H9 (cell line): ENCODE measurements at regions not wholly inside any gene's neighbourhood (a gene's known extent, or its start where the extent isn't known, plus 50 kb on each side); places are given as distances from the start of the nearest gene placed in this dataset.

Experiments
- DNase-seq: peaks from one replicate; pipeline ENCODE4 v3.0.0-alpha.2; 2017
- H2AFZ ChIP-seq: one replicate; pipeline ENCODE4 v1.6.1; 2013; ENCODE audit warnings: mild to moderate bottlenecking, low read length, control low read depth, moderate library complexity
- H2AK5ac ChIP-seq: 2 replicates; pipeline ENCODE4 v1.6.1; 2013; ENCODE audit warnings: low read length, control low read depth, mixed read lengths; ENCODE audit not compliant: insufficient read length
- H2BK120ac ChIP-seq: one replicate; pipeline ENCODE4 v1.6.1; 2013; ENCODE audit warnings: low read depth, mild to moderate bottlenecking, low read length, control low read depth, inconsistent platforms; ENCODE audit not compliant: poor library complexity, severe bottlenecking
- H2BK12ac ChIP-seq: 2 replicates; pipeline ENCODE4 v1.6.1; 2013; ENCODE audit warnings: low read length, control low read depth, mixed read lengths, low read depth; ENCODE audit not compliant: insufficient read length
- H2BK15ac ChIP-seq: 2 replicates; pipeline ENCODE4 v1.6.1; 2013; ENCODE audit warnings: low read depth, low read length, control low read depth
- H2BK20ac ChIP-seq: one replicate; pipeline ENCODE4 v1.6.1; 2013; ENCODE audit warnings: low read depth, mild to moderate bottlenecking, low read length, control low read depth, inconsistent platforms; ENCODE audit not compliant: poor library complexity, severe bottlenecking
- H2BK5ac ChIP-seq: 2 replicates; pipeline ENCODE4 v1.6.1; 2013; ENCODE audit warnings: low read length, control low read depth, mixed read lengths; ENCODE audit not compliant: insufficient read length
- H3K14ac ChIP-seq: 2 replicates; pipeline ENCODE4 v1.6.1; 2013; ENCODE audit warnings: low read length, control low read depth; ENCODE audit not compliant: insufficient read depth
- H3K18ac ChIP-seq: 2 replicates; pipeline ENCODE4 v1.6.1; 2013; ENCODE audit warnings: low read depth, mild to moderate bottlenecking, mixed read lengths, low read length, control low read depth; ENCODE audit not compliant: insufficient read length
- H3K23ac ChIP-seq: 2 replicates; pipeline ENCODE4 v1.6.1; 2013; ENCODE audit warnings: low read length, control low read depth, mixed read lengths, low read depth; ENCODE audit not compliant: insufficient read length
- H3K23me2 ChIP-seq: 2 replicates; pipeline ENCODE4 v1.6.1; 2013; ENCODE audit warnings: low read depth, mild to moderate bottlenecking, mixed read lengths, low read length, control low read depth; ENCODE audit not compliant: insufficient read length, poor library complexity, severe bottlenecking
- H3K27ac ChIP-seq: 2 replicates; pipeline ENCODE4 v1.5.1; 2013; ENCODE audit warnings: low read length, control low read depth, mixed read lengths, low read depth; ENCODE audit not compliant: insufficient read length
- H3K27me3 ChIP-seq: 2 replicates; pipeline ENCODE4 v1.6.1; 2013; ENCODE audit warnings: low read length, control low read depth, inconsistent platforms; ENCODE audit not compliant: insufficient read depth
- H3K4ac ChIP-seq: 2 replicates; pipeline ENCODE4 v1.6.1; 2013; ENCODE audit warnings: low read depth, mild to moderate bottlenecking, control low read depth, inconsistent platforms, low read length, moderate library complexity
- H3K4me1 ChIP-seq: 2 replicates; pipeline ENCODE4 v1.6.1; 2013; ENCODE audit warnings: low read length, control low read depth, inconsistent platforms; ENCODE audit not compliant: insufficient read depth
- H3K4me2 ChIP-seq: 2 replicates; pipeline ENCODE4 v1.6.1; 2013; ENCODE audit warnings: low read length, control low read depth, mixed read lengths; ENCODE audit not compliant: insufficient read length, insufficient read depth
- H3K56ac ChIP-seq: 2 replicates; pipeline ENCODE4 v1.6.1; 2013; ENCODE audit warnings: low read depth, mild to moderate bottlenecking, mixed read lengths, low read length, control low read depth; ENCODE audit not compliant: insufficient read length
- H3K79me1 ChIP-seq: 2 replicates; pipeline ENCODE4 v1.6.1; 2013; ENCODE audit warnings: low read depth, mild to moderate bottlenecking, moderate library complexity, low read length, control low read depth, inconsistent platforms; ENCODE audit not compliant: insufficient read depth, poor library complexity, severe bottlenecking
- H3K79me2 ChIP-seq: 2 replicates; pipeline ENCODE4 v1.6.1; 2013; ENCODE audit warnings: low read length, control low read depth, inconsistent platforms; ENCODE audit not compliant: insufficient read depth
- H3K9ac ChIP-seq: 2 replicates; pipeline ENCODE4 v1.6.1; 2013; ENCODE audit warnings: low read length, control low read depth, mixed read lengths; ENCODE audit not compliant: insufficient read length; ENCODE audit errors: extremely low read depth
- H3K9me3 ChIP-seq: one replicate; pipeline ENCODE4 v1.6.1; 2013; ENCODE audit warnings: low read depth, low read length, inconsistent platforms; ENCODE audit not compliant: control insufficient read depth
- H3T11ph ChIP-seq: one replicate; pipeline ENCODE4 v1.6.1; 2013; ENCODE audit warnings: mild to moderate bottlenecking, low read length, control low read depth, inconsistent platforms
- H4K20me1 ChIP-seq: one replicate; pipeline ENCODE4 v1.6.1; 2013; ENCODE audit not compliant: control insufficient read depth, insufficient read length, insufficient read depth
- H4K5ac ChIP-seq: 2 replicates; pipeline ENCODE4 v1.6.1; 2013; ENCODE audit warnings: low read depth, mild to moderate bottlenecking, mixed read lengths, low read length, control low read depth; ENCODE audit not compliant: insufficient read length
- H4K8ac ChIP-seq: replicated peaks from 2 replicates; pipeline ENCODE4 v1.6.1; 2013; ENCODE audit warnings: low read length, control low read depth, mixed read lengths, low read depth; ENCODE audit not compliant: insufficient read length
- H4K91ac ChIP-seq: 2 replicates; pipeline ENCODE4 v1.6.1; 2013; ENCODE audit warnings: low read depth, mild to moderate bottlenecking, moderate library complexity, mixed read lengths, low read length, control low read depth; ENCODE audit not compliant: insufficient read length
- H3K27ac Mint-ChIP-seq, 3 experiments: 2 replicates in 2 of 3; 3 replicates in 1 of 3; pipeline ENCODE4 v1.8.0; 2020 to 2021; ENCODE audit warnings: mixed read lengths in 3 of 3, mild to moderate bottlenecking in 1 of 3, moderate library complexity in 1 of 3
- H3K27me3 Mint-ChIP-seq: 2 replicates; pipeline ENCODE4 v1.8.0; 2021; ENCODE audit warnings: low read depth, mild to moderate bottlenecking, moderate library complexity, mixed read lengths
- H3K36me3 Mint-ChIP-seq, 3 experiments: 2 replicates in 2 of 3; 3 replicates in 1 of 3; pipeline ENCODE4 v1.8.0; 2020 to 2021; ENCODE audit warnings: low read depth in 3 of 3, mixed read lengths in 3 of 3; ENCODE audit not compliant: insufficient read depth in 1 of 3
- H3K4me1 Mint-ChIP-seq, 2 experiments: 2 replicates each; pipeline ENCODE4 v1.8.0; 2020; ENCODE audit warnings: mixed read lengths in 2 of 2
- H3K4me3 Mint-ChIP-seq, 2 experiments: 2 replicates in 1 of 2; 3 replicates in 1 of 2; pipeline ENCODE4 v1.8.0; 2020 to 2021; ENCODE audit warnings: mild to moderate bottlenecking in 2 of 2, mixed read lengths in 2 of 2, moderate library complexity in 1 of 2
- H3K9me3 Mint-ChIP-seq, 2 experiments: 2 replicates in 1 of 2; 3 replicates in 1 of 2; pipeline ENCODE4 v1.8.0; 2020; ENCODE audit warnings: mild to moderate bottlenecking in 2 of 2, mixed read lengths in 2 of 2, moderate library complexity in 1 of 2
- CTCF ChIP-seq: fragments of 200-600 bp; sonication (generic); conservative IDR thresholded peaks from 3 replicates; pipeline ENCODE4 v1.8.0; 2021; ENCODE audit warnings: antibody characterized with exemption, mild to moderate bottlenecking
- WGBS: extraction: QIAGEN DNeasy Blood & Tissue Kit; methylation state at CpG from one replicate; pipeline ENCODE4 v1.1.7; 2013; ENCODE audit warnings: missing lambda C conversion rate, low lambda C conversion rate, mixed read lengths; ENCODE audit not compliant: insufficient read length; ENCODE audit errors: extremely low coverage; 5-methylcytosine and 5-hydroxymethylcytosine counted together

- H3K14ac ChIP-seq, result no peak overlapping the region
- H3K27me3 ChIP-seq, result no peaks in the 10 kb centered on the region
- DNase-seq, result no peak
- H3K9me3 ChIP-seq, result no peaks in the 10 kb centered on the region
- no peak overlapping the region for H3K23ac ChIP-seq
- no peaks in the 10 kb centered on the region for H3K23me2 ChIP-seq
- no peak overlapping the region for H3K4ac ChIP-seq
- H3K27ac ChIP-seq, result no peak overlapping the region
- H2BK120ac ChIP-seq, result no peak overlapping the region
- H4K5ac ChIP-seq, result no peak overlapping the region
- no peaks in the 10 kb centered on the region for H4K20me1 ChIP-seq
- no peak overlapping the region for H3K9ac ChIP-seq
- H3K9me3 Mint-ChIP-seq, result no peaks in the 10 kb centered on the region
- no peak overlapping the region for H3K4me2 ChIP-seq
- no peak for TF ChIP-seq CTCF
- peaks cover 4 to 5% of the 10 kb centered on the region in 2 experiments for H3K4me1 Mint-ChIP-seq
- no peaks in the 10 kb centered on the region for H3K79me1 ChIP-seq
- no peak overlapping the region for H2AFZ ChIP-seq
- no peak overlapping the region for H4K91ac ChIP-seq
- no peak overlapping the region for H2BK12ac ChIP-seq
- WGBS, result no CpG with 5 or more reads among the region's 4 CpGs
- no peak overlapping the region for H3K27ac Mint-ChIP-seq
- no peak overlapping the region for H3K4me3 Mint-ChIP-seq
- H4K8ac ChIP-seq, result no peak overlapping the region
- H3K4me1 ChIP-seq, result no peaks in the 10 kb centered on the region; the same call in 1 of the 2 replicates
- H3K56ac ChIP-seq, result no peak overlapping the region
- no peak overlapping the region for H3T11ph ChIP-seq
- no peak overlapping the region for H3K18ac ChIP-seq
- no peaks in the 10 kb centered on the region for H3K79me2 ChIP-seq
- no peaks in the 10 kb centered on the region for H3K27me3 Mint-ChIP-seq
- H2BK5ac ChIP-seq, result no peak overlapping the region
- H2BK15ac ChIP-seq, result no peak overlapping the region
- H2AK5ac ChIP-seq, result no peak overlapping the region
- H3K36me3 Mint-ChIP-seq, result no peaks in the 10 kb centered on the region
- no peak overlapping the region for H2BK20ac ChIP-seq
These were observed 270.6 kb upstream of the GK2 start for GRCh38 chr4:79678472-79679202.
